Heart left ventricle (tissue), 16 donors: ENCODE measurements at regions not wholly inside any gene's neighbourhood (a gene's known extent, or its start where the extent isn't known, plus 50 kb on each side); places are given as distances from the start of the nearest gene placed in this dataset.
A peak's percentile ranks its signal among the peaks of the same experiment; 100 is the strongest.

Experiments used
- ATAC-seq, 4 donors: fragments of 200-7000 bp; cut with Tn5 transposase; one replicate each; pipeline ENCODE4 v1.9.1; 2020 to 2022; ENCODE audit warnings: moderate library complexity in 4 of 4, mild to moderate bottlenecking in 3 of 4, moderate number of reproducible peaks in 1 of 4
- DNase-seq, 5 donors: peaks; one replicate each; pipeline ENCODE4 v3.0.0-alpha.2; 2020
- H3K27ac ChIP-seq, 12 donors: fragments of 200-600 bp; sonication (generic) in 4 of 12; one replicate each; pipeline versions ENCODE4 v1.5.0 to v1.8.0; 2016 to 2022; ENCODE audit warnings: mild to moderate bottlenecking in 2 of 12
- H3K27me3 ChIP-seq, 9 donors: fragments of 200-600 bp; sonication (generic) in 2 of 9; one replicate each; pipeline versions ENCODE4 v1.5.1 to v1.8.0; 2016 to 2022; ENCODE audit warnings: mild to moderate bottlenecking in 3 of 9
- H3K36me3 ChIP-seq, 9 donors: fragments of 200-600 bp; sonication (generic) in 2 of 9; one replicate each; pipeline versions ENCODE4 v1.5.0 to v1.8.0; 2018 to 2022; ENCODE audit warnings: mild to moderate bottlenecking in 2 of 9
- H3K4me1 ChIP-seq, 12 donors: fragments of 200-600 bp; sonication (generic) in 4 of 12; one replicate each; pipeline versions ENCODE4 v1.5.0 to v1.8.0; 2016 to 2022; ENCODE audit warnings: mild to moderate bottlenecking in 3 of 12
- H3K4me3 ChIP-seq, 12 donors: fragments of 200-600 bp; sonication (generic) in 4 of 12; one replicate each; pipeline versions ENCODE4 v1.5.0 to v1.8.0; 2017 to 2022; ENCODE audit warnings: mild to moderate bottlenecking in 9 of 12, moderate library complexity in 4 of 12
- H3K9me3 ChIP-seq, 12 donors: fragments of 200-600 bp; sonication (generic) in 4 of 12; one replicate each; pipeline versions ENCODE4 v1.5.0 to v1.8.0; 2016 to 2022; ENCODE audit warnings: mild to moderate bottlenecking in 1 of 12
- POLR2A ChIP-seq, 2 donors: fragments of 450-650 bp; IDR thresholded peaks; one replicate each; pipeline ENCODE4 v1.6.1; 2017; ENCODE audit warnings: antibody characterized with exemption in 2 of 2, mild to moderate bottlenecking in 2 of 2, moderate library complexity in 2 of 2
- WGBS, 4 donors: extraction: QIAGEN DNeasy Blood & Tissue Kit in 2 of 4; methylation state at CpG; one replicate each; pipeline versions ENCODE4 v1.1.5 to v1.1.7; 2013 to 2018; 5-methylcytosine and 5-hydroxymethylcytosine counted together
- intact Hi-C, 10 donors: fragments of 100-400 bp; cut with DNase I; formaldehyde crosslinking; loops; one replicate each; pipeline versions ENCODE4 v1.11.1 to v1.14.2; 2022
- TF ChIP-seq, protein P1 (sequence below), 12 donors: fragments of 200-600 bp; sonication (generic) in 4 of 12; IDR thresholded peaks; one replicate each; pipeline versions ENCODE4 v1.5.0 to v1.8.0; 2018 to 2022; ENCODE audit warnings: antibody characterized with exemption in 12 of 12, mild to moderate bottlenecking in 5 of 12
- donor health status: ischemic (EF 13 %, LVEDD 7.1; RV severe dilation, severe dysfunction).
- donor health status: healthy with polysubstance abuse.
- donor health status: DM: no; HTN: yes; CAD: no.
- donor health status: DM: no; HTN: no; CAD: no.
- donor health status: ischemic (EF 25% LVEDD 6.9; RV normal size, moderate dysfunction).
- donor health status: ischemic (EF 25% LVEDD 5.7; RV mildly dilated, moderate dysfunction).
- donor health status: healthy.
- donor health status: DM: yes; HTN: yes; CAD: no.
- donor health status: ischemic (EF 35%, LVEDD 5.7; RV mildly dilated, moderate dysfunction).
- donor health status: nonischemic (EF 11% LVEDD 7.7; RV severe dilation, severe dysfunction).
- donor health status: DM: yes; HTN: yes; CAD: no.
- donor health status: PGD.
- donor health status: ischemic (EF 29% LVEDD 5.4; RV normal size, mild dysfunction).
- donor health status: nonischemic (EF 23%, LVEDD 6.1; RV moderate dilation, normal function).

- no peaks in the 10 kb centered on the region for H3K27me3 ChIP-seq
- intact Hi-C loops = no loop called here
- H3K4me3 ChIP-seq = no peak overlapping the region
- no peak for TF ChIP-seq POLR2A (IDR thresholded peaks at IDR 0.05)
- TF ChIP-seq, protein P1, sequence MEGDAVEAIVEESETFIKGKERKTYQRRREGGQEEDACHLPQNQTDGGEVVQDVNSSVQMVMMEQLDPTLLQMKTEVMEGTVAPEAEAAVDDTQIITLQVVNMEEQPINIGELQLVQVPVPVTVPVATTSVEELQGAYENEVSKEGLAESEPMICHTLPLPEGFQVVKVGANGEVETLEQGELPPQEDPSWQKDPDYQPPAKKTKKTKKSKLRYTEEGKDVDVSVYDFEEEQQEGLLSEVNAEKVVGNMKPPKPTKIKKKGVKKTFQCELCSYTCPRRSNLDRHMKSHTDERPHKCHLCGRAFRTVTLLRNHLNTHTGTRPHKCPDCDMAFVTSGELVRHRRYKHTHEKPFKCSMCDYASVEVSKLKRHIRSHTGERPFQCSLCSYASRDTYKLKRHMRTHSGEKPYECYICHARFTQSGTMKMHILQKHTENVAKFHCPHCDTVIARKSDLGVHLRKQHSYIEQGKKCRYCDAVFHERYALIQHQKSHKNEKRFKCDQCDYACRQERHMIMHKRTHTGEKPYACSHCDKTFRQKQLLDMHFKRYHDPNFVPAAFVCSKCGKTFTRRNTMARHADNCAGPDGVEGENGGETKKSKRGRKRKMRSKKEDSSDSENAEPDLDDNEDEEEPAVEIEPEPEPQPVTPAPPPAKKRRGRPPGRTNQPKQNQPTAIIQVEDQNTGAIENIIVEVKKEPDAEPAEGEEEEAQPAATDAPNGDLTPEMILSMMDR (IDR thresholded peaks at IDR 0.05) = no peak
- no peak for DNase-seq
- WGBS, 4 donors = 81 to 92% (median 84%) methylated on average over 2 of the region's 2 CpGs
- no peaks in the 10 kb centered on the region for H3K36me3 ChIP-seq
- H3K27ac ChIP-seq = no peak overlapping the region
- no peaks in the 10 kb centered on the region for H3K4me1 ChIP-seq
- no peak for ATAC-seq
- H3K9me3 ChIP-seq = peaks cover 0 to 11% (median 4%) of the 10 kb centered on the region in 12 donors
These were observed 330.8 kb downstream of the GPAM start for GRCh38 chr10:111852801-111853200.

- no peak for ATAC-seq
- no peaks in the 10 kb centered on the region for H3K4me1 ChIP-seq
- no peak for TF ChIP-seq POLR2A (IDR thresholded peaks at IDR 0.05)
- TF ChIP-seq, protein P1 (IDR thresholded peaks at IDR 0.05) = peak in 2 of 12 donors; percentile 19 to 33
- no peak for DNase-seq
- no peaks in the 10 kb centered on the region for H3K36me3 ChIP-seq
- H3K9me3 ChIP-seq = no peaks in the 10 kb centered on the region
- H3K4me3 ChIP-seq = no peak overlapping the region
- H3K27me3 ChIP-seq = no peaks in the 10 kb centered on the region
- H3K27ac ChIP-seq = no peak overlapping the region
- intact Hi-C loops = no loop called here
- WGBS, 4 donors = 50 to 64% (median 56%) methylated on average over 3 of the region's 3 CpGs
These were observed 326.9 kb downstream of the GPAM start for GRCh38 chr10:111856631-111857030.

GRCh38 chr10:111865550-111865949 is 318.0 kb downstream of the GPAM start:
- ATAC-seq = no peak

GRCh38 chr10:111871458-111871857 is 312.1 kb downstream of the GPAM start:
- H3K36me3 ChIP-seq = no peaks in the 10 kb centered on the region
- DNase-seq (no peak), ATAC-seq (no peak)
- H3K4me1 ChIP-seq = no peaks in the 10 kb centered on the region
- H3K27me3 ChIP-seq = no peaks in the 10 kb centered on the region
- no peak overlapping the region for H3K4me3 ChIP-seq
- H3K27ac ChIP-seq = no peak overlapping the region
- TF ChIP-seq, protein P1 (IDR thresholded peaks at IDR 0.05) = no peak
- TF ChIP-seq POLR2A (IDR thresholded peaks at IDR 0.05) = no peak
- H3K9me3 ChIP-seq = no peaks in the 10 kb centered on the region
- intact Hi-C loops = no loop called here

More at GRCh38 chr10:111865550-111865949, 318.0 kb downstream of the GPAM start:
- Histone ChIP-seq H3K27me3 (no peaks in the 10 kb centered on the region), H3K4me3 (no peak overlapping the region), H3K4me1 (no peaks in the 10 kb centered on the region), H3K36me3 (no peaks in the 10 kb centered on the region), H3K27ac (no peak overlapping the region), H3K9me3 (no peaks in the 10 kb centered on the region)
- 18 to 22% (median 19%) methylated on average over 3 of the region's 3 CpGs for WGBS, 4 donors
- no peak for DNase-seq
- TF ChIP-seq, protein P1 (IDR thresholded peaks at IDR 0.05) = no peak
- TF ChIP-seq POLR2A (IDR thresholded peaks at IDR 0.05) = no peak
- intact Hi-C loops = no loop called here
